IPS-NIHi7 (cell line): ENCODE measurements at regions not wholly inside any gene's neighbourhood (a gene's known extent, or its start where the extent isn't known, plus 50 kb on each side); places are given as distances from the start of the nearest gene placed in this dataset.
"Not testable (repeated sequence)": the region's sequence is repeated elsewhere in the genome, so short reads cannot be mapped to it uniquely, and the experiment has no call there.

Source experiments
- DNase-seq: peaks from one replicate; pipeline ENCODE4 v3.0.0; 2012; ENCODE audit warnings: mixed read lengths; ENCODE audit errors: extremely low spot score

DNA sequence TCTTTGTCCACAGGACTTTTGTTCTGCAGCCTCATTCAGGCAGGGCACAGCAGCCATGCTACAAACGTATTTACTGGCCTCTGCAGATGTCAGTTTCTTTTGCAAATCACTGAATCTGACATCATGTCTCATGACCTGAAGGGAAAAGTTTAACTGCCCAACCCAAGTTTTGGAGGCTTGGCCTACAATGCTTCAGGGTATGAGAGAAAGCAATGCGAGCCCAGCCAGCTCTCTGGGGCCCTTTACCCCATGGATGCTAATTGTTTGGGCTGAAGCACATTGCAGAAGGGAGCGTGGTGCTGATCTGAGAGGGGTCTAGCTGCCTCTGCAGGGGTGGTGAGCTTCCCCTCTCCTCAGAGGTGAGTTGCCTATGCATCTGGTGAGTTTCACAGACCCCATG, 179.9 kb upstream of the CXCL12 start:
- DNase-seq, result no peak

DNA sequence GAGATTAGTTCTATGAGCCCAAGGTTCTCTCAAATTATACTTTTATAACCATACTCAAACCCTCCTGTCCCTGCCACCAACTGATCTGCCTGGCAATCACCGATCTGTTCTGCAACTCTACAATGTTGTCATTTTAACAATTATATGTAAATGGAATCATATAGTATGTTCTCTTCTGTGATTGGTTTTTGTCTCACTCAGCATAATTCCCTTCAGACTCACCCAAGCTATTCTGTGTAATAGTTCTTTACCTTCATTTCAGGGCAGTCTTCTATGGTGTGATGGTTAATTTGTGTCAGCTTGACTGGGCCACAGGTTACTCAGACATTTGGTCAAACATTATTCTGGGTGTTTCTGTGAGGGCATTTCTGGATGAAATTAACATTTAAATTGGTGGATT, 181.9 kb upstream of the CXCL12 start:
- no peak for DNase-seq

DNA sequence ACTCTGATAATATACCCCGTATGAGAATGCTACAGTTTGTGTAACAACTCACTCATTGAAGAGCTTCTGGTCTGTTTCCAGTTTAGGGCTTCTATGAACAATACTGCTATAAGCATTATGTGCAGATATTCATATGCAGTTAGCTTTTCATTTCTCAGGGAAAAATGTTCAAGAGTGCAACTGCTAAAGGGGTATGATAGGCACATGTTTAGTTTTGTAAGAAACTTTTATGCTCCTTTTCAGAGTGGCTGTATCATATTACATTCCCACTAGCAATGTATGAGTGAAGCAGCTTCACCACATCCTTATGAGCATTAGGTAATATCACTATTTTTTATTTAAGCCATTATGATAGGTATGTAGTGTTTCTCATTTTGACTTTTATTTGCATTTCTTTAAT, 182.6 kb upstream of the CXCL12 start:
- no peak for DNase-seq

DNA sequence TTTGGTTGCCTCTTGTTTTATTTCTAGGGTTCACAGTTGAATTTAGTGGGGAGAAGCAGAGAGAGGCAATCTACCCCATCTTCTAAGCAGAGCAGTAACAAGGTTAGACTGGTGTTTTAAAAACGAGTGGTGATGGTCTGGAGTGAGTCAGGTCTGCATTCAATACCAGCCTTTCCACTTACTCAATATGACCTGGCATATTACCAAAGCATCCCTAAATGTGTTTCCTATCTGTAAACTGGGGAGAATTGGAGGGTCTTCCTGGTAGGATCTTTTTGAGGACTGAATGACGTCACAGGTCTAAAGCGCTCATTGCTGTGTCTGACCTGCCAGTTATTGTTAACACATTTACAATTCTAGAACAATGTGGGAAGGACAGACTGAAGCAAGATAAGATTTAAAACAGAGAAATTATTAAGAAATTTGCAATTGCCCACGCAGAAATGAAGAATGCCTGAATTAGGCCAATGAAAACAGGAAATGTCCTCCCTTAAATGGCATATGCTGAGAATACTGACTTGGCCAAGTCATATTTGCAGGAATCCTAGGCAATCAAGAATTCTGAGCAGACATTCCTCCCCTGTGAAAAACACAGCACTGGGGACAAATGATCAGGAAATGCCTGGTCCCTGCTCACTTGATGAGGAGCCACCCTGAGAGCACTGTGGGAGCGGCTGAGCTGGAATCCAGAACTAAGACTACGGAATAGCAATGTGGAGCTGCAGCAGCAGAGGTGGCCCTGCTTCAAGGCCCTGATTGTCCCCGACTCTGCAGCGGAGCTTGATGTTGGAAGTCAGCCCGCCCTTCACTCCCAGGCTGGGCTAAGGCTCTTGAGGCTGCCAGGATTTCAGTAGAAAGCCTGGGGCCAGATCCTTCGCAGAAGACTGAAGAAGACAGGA, 184.5 kb upstream of the CXCL12 start:
- no peak for DNase-seq

DNA sequence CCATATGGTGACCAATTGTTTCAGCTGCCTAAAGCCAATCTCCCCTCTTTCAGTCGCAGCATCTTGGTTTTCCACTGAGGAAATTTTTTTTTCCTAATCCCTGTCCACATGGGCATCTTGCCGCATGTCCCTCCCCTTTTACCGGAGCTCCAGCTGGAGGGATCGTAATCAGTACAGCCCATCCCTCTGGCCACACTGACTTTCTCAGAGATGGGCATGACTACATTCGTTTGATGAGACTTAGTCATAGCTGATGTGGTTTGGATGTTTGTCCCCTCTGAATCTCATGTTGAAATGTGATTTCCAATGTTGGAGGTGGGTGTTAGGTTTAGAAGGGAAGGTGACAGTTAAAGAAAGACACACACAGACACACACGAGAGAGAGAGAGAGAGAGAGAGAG, 186.8 kb upstream of the CXCL12 start:
- DNase-seq, result no peak

DNA sequence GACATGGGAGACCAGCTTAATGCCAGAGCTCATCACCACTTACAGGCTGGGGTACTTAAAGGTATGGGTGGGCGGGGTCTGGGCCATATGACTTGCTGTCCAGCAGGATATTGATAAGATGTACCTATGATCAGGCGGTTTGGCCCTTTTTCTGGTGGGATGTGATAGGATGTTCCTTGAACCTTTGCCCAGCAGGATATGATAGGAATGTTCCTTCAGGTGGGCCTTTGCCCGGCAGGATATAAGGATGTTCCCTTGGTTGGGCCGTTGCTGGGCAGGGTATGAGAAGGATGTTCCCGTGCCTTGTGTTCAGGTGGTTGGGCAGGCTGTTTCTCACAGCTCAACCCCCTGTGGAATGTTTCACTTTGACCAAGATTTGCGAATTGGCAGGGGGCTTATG, 187.2 kb upstream of the CXCL12 start:
- DNase-seq, result no peak

DNA sequence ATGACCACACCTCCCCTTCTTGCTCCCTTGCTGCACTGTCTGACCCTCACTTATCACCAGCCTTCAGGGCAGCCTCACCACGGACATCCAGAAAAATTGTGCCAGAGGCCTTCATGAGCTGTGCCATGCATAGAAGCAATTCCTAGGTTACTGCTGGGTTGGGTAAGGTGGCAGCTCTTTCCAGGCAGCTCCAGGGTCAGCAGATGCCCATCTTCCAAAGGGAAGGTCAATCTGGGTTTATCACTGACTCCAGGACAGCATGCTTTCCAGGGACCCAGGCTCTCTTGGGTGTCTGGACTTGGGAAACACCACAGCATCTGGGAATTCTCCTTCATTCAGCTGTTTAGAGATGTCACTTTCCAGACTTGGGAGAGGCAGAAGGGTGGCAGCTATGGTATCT, 188.9 kb upstream of the CXCL12 start:
- DNase-seq, result no peak

DNA sequence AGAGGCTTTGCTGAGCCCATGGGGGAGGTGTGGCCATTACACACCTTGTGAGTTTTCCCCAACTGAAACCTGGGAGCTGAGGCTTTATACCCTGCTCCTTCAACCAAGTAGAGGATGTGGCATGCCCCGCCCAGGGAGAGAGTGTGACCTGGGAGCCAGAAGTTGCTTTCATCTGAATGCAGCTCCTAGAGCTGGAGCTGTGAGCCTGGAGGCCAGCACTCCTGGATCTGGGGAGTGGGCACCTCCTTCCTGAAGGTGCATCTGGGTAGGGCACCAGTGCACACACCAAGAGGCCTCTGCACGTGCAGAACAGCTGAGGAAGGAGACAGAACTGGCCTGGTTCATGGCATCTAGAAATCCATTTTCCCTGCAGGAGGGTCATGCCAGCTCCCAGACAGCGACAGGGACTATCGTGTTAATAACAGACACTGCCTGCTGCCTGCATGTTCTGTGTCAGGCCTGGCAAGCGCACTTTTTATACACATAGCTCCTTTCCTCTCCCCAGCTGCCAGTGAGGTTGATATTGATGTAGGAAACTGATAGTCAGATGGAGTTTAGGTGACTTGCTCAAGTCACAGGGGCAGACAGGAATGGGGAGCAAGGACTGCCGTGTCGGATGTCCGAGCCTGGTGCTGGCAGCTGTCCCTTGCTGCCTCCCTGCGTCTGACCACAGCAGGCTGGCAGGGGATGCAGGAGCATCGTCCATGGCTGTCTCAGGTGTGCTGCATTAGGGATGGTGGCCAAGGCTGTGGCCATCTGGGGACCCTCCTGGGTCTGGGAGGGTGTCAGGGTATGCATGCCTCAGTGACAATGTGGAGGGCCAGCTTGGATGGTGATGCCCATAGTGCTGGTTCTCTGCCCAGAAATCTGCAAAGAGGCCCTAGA, 189.9 kb upstream of the CXCL12 start:
- no peak for DNase-seq

DNA sequence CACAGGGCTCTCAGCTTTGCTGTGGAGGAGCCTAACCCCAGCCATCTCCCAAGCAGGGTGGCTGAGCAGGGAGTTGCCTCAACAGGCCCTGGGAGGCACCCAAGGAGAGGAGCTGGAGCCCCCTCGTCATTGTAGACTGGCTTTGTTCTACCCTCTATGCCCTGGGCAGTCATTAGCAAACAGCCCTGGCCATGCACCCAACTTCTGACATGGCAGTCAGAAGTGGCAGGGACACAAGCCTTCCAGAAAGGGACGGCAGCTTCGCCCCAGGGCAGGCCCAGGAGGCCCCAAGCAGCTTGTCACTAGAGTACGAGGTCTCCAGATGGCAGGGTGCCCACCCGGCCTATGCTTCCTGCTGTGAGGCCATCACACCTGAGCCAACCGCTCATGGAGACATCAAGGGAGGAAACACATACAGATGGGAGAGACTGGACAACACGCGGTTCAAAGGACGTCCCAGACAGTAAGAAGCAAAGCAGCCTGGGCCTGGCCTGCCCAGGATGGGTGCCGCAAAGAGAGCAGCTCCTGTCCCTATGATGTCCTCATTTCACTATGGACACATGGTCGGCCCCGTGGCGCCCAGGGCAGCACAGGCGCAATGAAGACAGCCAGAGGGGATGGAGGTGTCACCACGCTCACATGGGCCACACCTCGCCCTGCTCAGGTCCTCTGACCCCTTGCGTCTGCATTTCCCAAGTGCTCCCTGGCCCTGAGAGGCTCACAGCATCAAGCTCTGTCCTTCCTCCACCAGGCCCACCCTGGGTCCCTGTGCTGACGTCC, 190.9 kb upstream of the CXCL12 start:
- DNase-seq, result no peak

DNA sequence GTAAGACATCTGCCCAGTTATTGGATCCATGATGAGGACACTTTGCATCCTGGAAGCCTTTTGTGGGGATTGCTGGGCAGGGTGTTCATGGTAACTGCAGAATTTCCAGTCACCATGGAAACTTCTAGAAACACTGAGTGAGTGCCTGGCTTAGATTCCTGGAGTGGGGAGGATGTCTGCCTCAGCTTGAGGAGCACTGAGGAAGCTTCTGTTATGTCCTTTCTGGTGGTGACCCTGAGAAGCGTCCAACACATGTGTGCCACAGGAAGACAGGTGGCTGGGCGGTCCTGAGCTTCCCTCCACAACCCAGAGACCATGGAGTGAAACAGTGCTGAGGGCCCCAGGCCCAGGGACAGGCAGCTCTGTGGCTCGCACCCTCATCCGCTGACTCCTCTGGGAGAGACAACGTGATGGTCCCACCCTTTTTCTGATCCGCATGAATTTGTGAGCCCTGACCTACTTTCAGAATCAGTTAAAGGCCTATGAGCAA, 191.8 kb upstream of the CXCL12 start:
- DNase-seq, result no peak

DNA sequence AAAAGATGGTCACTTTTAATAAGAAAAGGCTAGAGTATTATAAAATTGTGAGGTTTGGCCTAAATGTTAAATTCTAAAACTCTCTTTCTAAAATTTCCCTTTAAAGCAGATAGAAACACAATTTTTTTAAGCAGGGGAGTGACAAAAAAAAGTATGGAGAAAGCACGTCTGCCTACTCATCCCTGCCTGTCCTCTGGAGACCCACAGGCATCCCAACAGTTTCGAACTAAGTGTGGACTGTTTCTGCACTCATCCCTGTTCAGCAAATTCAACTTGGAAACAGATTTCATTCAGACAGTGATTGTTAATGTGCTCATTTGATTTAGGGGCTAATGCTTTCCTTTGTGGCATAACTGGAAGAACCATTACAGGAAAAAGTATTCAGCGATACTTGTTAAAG, 192.6 kb upstream of the CXCL12 start:
- no peak for DNase-seq

DNA sequence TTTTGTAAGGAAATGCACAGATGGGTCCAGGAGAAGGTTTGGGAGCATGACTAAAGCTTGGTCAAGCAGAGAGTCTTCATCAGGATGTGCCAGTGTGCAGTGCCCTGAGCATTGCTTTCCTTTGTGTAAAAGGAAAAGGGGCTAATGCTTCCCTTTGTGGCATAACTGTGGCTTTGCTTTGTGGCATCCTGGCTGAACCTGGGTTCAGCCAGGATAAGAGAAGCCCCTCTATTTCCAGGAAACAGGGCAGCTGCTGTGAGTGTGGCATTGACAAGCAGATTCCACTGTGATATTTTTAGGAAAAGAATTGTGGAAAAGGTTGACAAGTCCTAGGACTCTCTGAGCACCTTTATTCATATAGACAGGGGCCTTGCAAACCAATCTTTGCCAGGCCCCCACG, 193.4 kb upstream of the CXCL12 start:
- no peak for DNase-seq

DNA sequence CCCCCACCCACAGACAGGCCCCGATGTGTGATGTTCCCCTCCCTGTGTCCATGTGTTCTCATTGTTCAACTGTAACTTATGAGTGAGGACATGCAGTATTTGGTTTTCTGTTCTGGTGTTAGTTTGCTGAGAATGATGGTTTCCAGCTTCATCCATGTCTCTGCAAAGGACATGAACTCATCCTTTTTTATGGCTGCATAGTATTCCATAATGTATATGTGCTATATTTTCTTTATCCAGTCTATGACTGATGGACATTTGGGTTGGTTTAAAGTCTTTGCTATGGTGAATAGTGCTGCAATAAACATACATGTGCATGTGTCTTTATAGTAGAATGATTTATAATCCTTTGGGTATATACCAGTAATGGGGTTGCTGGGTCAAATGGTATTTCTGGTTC, 194.1 kb upstream of the CXCL12 start:
- not testable (repeated sequence) for DNase-seq

DNA sequence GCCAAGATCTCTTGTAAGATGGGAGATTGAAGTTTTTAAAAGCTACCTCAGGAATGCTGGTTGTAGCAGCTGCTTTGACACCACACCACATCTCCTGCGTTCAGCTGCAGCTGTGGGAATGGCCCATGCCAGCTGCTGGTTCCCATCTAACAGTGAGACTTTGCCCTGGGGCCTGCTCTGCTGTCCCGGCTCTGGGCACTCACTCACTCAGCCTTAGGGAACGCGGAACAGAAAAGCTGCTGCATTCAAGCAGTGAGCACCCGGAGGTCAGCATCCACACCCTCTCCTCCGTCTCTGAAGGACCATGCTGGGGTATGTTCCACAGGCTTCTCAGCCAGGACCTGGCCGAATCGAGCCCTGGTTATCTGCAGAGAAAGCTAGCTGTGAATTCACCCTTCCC, 197.1 kb upstream of the CXCL12 start:
- no peak for DNase-seq

DNA sequence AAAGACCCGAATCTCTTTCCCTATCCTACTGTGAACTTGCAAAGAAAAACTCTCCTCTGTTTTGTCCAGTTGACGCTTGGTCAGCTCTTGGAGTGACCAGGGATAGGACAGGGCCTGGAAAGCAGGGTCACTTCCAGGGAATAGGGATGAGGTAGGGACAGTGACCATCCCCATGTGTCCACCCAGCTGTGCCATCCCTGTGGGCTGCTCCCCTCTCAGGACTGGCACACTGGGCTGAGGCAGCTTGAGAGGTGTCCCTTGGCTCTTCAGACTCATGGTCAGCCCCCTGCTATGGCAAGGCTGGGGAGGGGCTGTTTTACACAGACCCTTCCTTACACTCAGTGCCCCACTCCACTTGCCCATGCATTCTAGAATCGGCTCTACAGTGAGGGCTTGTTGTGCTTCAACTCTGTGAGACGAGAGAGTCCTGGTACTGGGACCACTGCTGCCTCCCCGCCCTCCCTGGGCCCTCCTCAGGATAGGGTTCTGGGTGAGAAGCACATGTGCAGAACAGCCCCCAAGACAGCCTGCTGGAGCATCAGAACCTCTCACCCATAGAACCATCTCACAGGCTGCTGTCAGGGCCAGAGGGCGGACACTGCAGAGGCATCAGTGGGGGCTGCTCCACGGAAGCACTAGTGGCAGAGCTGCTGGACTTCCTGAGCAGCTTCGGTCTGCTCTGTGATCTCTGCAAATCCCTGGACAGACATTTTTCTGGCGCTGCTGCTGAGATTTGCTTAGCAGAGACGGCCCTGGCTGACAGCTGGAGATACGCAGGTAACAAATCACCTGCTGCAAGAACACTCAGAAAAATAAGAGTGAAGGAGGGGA, 202.8 kb upstream of the CXCL12 start:
- DNase-seq, result no peak

DNA sequence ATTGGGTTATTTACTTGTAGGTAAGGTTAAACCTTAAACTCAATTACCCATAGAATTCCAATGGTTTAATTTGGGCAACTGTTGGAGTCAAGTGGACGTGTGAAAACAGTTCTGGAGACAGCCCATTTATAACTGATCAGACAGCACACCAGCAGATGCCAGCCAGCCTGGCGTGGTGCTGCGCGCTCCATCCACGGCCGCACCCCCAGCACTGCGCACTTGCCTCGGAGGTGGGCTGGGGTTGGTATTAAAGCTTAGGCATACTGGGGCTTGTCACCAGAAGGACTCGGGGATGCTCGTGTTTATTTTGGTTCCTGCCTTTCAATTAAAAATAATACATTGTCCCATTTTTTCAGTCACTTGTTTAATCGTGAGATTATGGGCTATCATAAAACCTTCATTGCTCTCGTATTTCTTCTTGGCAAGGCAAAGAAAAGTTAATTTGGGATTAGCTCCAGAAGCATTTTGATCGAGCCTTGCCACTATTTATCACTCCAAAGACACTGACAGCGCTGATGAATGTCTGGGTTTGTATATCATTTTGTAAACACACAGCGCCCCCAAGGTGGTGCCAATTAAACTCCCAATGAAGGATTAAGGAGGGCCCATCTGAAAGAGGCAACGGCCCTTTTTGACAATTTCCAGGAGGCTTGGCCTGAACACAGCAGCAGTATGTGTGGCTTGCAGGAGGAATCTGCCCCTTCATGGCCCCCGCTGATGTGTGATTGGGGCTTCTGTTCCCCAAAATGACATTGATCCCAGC, 204.5 kb upstream of the CXCL12 start:
- DNase-seq, result no peak

DNA sequence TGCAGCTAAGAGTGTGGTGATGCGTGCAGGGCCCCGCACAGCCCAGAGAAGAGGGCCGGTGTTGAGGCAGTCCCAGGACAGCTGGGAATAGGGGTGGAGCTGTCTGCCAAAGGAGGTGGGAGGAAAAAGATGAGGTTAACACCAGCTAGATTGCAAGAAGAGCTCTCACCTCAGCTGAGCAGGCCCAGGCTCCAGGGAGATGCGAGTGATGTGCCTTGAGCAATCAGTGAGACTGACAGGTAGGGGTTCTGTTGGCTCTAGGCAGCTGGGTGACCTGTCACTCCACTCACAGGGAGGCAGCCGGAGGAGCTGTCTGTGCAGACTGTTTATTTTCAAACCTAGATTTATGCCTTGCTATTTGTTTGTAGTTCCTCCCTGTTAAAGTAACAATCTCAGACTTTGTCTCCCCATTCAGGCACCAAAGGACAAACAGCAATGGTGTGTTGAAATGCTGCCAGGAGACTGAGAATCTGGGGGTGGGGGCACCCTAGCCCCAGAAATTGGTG, 205.1 kb upstream of the CXCL12 start:
- no peak for DNase-seq

DNA sequence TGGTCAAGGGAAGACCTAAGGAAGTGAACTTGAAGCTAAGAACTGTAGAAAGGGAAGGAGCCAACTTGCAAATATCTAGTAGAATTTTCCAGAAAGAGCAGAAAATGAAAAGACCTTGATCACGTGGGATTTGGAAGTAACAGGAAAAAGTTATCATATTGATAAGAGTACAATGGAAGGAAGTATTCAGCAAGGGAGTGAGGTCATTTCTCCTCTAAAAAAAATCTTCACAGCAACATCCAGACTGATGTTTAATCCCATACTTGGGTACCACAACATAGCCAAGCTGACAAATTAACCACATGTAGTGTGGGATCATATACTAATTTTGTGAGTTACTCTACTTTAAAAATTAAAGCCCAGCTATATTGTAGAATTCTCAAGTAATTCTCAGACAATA, 207.0 kb upstream of the CXCL12 start:
- no peak for DNase-seq

DNA sequence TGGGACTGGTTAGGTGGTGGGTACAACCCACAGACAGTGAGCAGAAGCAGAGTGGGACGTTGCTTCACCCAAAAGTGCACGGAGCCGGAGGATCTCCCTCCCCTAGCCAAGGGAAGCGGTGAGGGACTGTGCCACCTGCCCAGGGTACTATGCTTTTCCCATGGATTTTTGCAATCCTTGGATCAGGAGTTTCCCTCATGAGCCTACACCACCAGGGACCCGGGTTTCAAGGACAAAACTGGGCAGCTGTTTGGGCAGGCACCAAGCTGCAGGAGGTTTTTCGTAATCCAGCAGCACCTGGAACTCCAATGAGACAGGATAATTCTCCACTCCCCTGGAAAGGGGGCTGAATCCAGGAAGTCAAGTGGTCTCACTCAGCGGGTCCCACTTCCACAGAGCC, 209.1 kb upstream of the CXCL12 start:
- no peak for DNase-seq

DNA sequence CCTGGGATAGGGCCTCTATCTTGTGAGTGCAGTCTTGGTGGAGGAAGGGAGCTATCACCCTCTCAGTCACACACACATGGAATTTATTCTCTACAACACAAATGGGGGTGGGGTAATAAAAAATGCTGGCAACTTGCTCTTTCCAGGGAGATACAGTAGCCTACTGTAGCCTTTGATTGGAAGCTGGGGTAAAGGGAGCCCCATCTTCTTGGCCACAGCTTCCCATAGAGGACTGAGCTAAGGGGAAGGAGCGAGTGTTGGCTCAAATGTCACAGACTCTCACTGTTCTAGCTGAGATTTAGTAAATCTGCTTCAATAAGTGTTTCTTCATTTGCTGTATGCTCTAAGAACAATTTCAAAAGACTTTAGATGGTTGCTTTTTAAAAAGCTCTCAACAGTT, 222.2 kb upstream of the CXCL12 start:
- DNase-seq, result no peak
